ENCODE measurements at regions not wholly inside any gene's neighbourhood (a gene's known extent, or its start where the extent isn't known, plus 50 kb on each side); places are given as distances from the start of the nearest gene placed in this dataset.
"Not testable (repeated sequence)": the region's sequence is repeated elsewhere in the genome, so short reads cannot be mapped to it uniquely, and the experiment has no call there.

DNA sequence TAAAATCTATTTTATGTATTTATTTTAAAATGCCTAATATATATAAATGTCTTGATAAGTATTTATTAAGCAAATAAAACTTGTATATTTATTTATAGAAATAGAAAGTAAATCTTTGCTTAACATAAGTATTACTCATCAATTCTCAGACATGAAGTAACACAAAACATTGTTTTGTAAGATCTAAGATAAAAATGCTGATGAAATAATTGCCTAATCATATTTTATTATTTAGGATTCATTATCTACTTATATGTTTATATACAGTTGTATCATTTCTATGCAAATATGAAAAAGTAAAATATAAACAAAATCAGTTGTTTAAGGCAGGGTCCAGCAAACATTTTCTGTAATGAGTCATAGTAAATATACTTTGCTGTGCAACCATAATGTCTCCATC lies 507.8 kb upstream of the CNTN5 start:
- Histone ChIP-seq H3K4me1 (ENCODE audit: insufficient read depth, low read length, poor library complexity, severe bottlenecking) (no peaks in the 10 kb centered on the region), H3K27ac (ENCODE audit: low read depth, low read length, poor library complexity, severe bottlenecking) (no peak overlapping the region), H3K27me3 (replicated peaks; ENCODE audit: insufficient read depth, low read depth, low read length, poor library complexity) (no peaks in the 10 kb centered on the region), H3K4me3 (ENCODE audit: low read depth, low read length, poor library complexity, severe bottlenecking) (no peak overlapping the region), H3K9me3 (ENCODE audit: low read depth, low read length, poor library complexity, severe bottlenecking) (peaks cover 4% of the 10 kb centered on the region), H3K36me3 (ENCODE audit: insufficient read depth, low read length, poor library complexity, severe bottlenecking) (no peaks in the 10 kb centered on the region)
- ChIA-PET POLR2A (ENCODE audit: low non-redundant PET) (no interaction called here), CTCF (no interaction called here)
- TF ChIP-seq CTCF (conservative IDR thresholded peaks at IDR 0.05; ENCODE audit: low read depth, low read length), result no peak
- TF ChIP-seq EZH2 (IDR thresholded peaks at IDR 0.05; ENCODE audit: borderline replicate concordance, low read depth, low read length, poor library complexity, severe bottlenecking), result no peak
- intact Hi-C loops (cut with micrococcal nuclease; ENCODE audit: unreplicated experiment), result no loop called here
- no TSS peak for BruUV-seq (replicated peaks)
- DNase-seq (ENCODE audit: low spot score), result no peak

- TF ChIP-seq CTCF (conservative IDR thresholded peaks at IDR 0.05; ENCODE audit: low read depth, low read length), result no peak
- TF ChIP-seq EZH2 (IDR thresholded peaks at IDR 0.05; ENCODE audit: borderline replicate concordance, low read depth, low read length, poor library complexity, severe bottlenecking), result no peak
- CTCF ChIA-PET, result no interaction called here
- no TSS peak for BruUV-seq (replicated peaks)
Measured at GRCh38 chr11:98531576-98531975, 489.2 kb upstream of the CNTN5 start.

DNA sequence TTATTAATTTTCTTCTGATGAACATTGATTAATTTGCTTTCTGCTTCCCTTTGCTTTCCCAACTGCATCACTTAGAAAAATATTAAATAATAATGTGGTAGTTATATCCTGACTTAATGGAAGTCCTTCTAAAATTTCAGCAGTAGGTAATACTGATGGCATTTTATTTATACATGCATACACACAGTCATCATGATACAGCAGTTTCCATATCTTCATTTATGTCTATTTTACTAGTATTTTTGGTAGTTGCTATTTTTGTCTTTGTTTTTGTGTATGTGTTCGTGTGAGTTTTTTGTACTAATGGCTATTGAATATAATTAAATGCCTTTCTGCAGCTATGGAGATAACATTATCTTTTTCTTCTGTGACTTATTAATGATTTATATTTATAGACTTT lies 484.7 kb upstream of the CNTN5 start:
- ChIA-PET POLR2A (ENCODE audit: low non-redundant PET) (no interaction called here), CTCF (no interaction called here)
- TF ChIP-seq EZH2 (IDR thresholded peaks at IDR 0.05; ENCODE audit: borderline replicate concordance, low read depth, low read length, poor library complexity, severe bottlenecking) (no peak), CTCF (conservative IDR thresholded peaks at IDR 0.05; ENCODE audit: low read depth, low read length) (no peak)
- no peak for DNase-seq (ENCODE audit: low spot score)
- intact Hi-C loops (cut with micrococcal nuclease; ENCODE audit: unreplicated experiment), result no loop called here
- Histone ChIP-seq H3K4me3 (ENCODE audit: low read depth, low read length, poor library complexity, severe bottlenecking) (no peak overlapping the region), H3K27ac (ENCODE audit: low read depth, low read length, poor library complexity, severe bottlenecking) (no peak overlapping the region), H3K27me3 (replicated peaks; ENCODE audit: insufficient read depth, low read depth, low read length, poor library complexity) (no peaks in the 10 kb centered on the region), H3K4me1 (ENCODE audit: insufficient read depth, low read length, poor library complexity, severe bottlenecking) (no peaks in the 10 kb centered on the region), H3K9me3 (ENCODE audit: low read depth, low read length, poor library complexity, severe bottlenecking) (no peaks in the 10 kb centered on the region), H3K36me3 (ENCODE audit: insufficient read depth, low read length, poor library complexity, severe bottlenecking) (no peaks in the 10 kb centered on the region)
- no TSS peak for BruUV-seq (replicated peaks)

More at GRCh38 chr11:98531576-98531975, 489.2 kb upstream of the CNTN5 start:
- Histone ChIP-seq H3K27me3 (replicated peaks; ENCODE audit: insufficient read depth, low read depth, low read length, poor library complexity) (no peaks in the 10 kb centered on the region), H3K4me3 (ENCODE audit: low read depth, low read length, poor library complexity, severe bottlenecking) (no peak overlapping the region), H3K4me1 (ENCODE audit: insufficient read depth, low read length, poor library complexity, severe bottlenecking) (no peaks in the 10 kb centered on the region), H3K27ac (ENCODE audit: low read depth, low read length, poor library complexity, severe bottlenecking) (no peak overlapping the region), H3K36me3 (ENCODE audit: insufficient read depth, low read length, poor library complexity, severe bottlenecking) (no peaks in the 10 kb centered on the region), H3K9me3 (ENCODE audit: low read depth, low read length, poor library complexity, severe bottlenecking) (no peaks in the 10 kb centered on the region)
- intact Hi-C loops (cut with micrococcal nuclease; ENCODE audit: unreplicated experiment), result no loop called here
- POLR2A ChIA-PET (ENCODE audit: low non-redundant PET), result no interaction called here
- no peak for DNase-seq (ENCODE audit: low spot score)

DNA sequence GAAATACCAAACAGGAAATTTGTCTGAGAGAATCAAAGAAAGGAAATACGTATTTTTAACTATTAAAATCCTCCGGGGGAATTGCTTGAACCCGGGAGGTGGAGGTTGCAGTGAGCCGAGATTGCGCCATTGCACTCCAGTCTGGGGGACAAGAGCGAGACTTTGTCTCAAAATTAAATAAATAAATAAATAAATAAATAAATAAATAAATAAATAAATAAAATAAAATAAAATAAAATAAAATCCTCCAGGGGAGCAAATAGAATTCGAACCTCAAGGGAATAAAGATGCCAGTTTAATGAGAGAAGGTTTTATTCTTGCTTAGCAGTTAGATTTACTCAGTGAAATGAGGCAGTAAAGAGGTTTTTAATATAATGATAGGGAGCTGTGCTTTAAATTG lies 482.4 kb upstream of the CNTN5 start:
- H3K4me3 ChIP-seq (ENCODE audit: low read depth, low read length, poor library complexity, severe bottlenecking); BruUV-seq (replicated peaks); POLR2A ChIA-PET (ENCODE audit: low non-redundant PET); H3K27me3 ChIP-seq (replicated peaks; ENCODE audit: insufficient read depth, low read depth, low read length, poor library complexity); H3K27ac ChIP-seq (ENCODE audit: low read depth, low read length, poor library complexity, severe bottlenecking); intact Hi-C loops (cut with micrococcal nuclease; ENCODE audit: unreplicated experiment); H3K4me1 ChIP-seq (ENCODE audit: insufficient read depth, low read length, poor library complexity, severe bottlenecking); CTCF ChIA-PET; H3K9me3 ChIP-seq (ENCODE audit: low read depth, low read length, poor library complexity, severe bottlenecking); DNase-seq (ENCODE audit: low spot score); H3K36me3 ChIP-seq (ENCODE audit: insufficient read depth, low read length, poor library complexity, severe bottlenecking): not testable (repeated sequence)

Measured in A673 (cell line).